GM20000 (cell line): ENCODE measurements at regions not wholly inside any gene's neighbourhood (a gene's known extent, or its start where the extent isn't known, plus 50 kb on each side); places are given as distances from the start of the nearest gene placed in this dataset.
"Not testable (repeated sequence)": the region's sequence is repeated elsewhere in the genome, so short reads cannot be mapped to it uniquely, and the experiment has no call there.

ENCODE experiments used
- DNase-seq: peaks from one replicate; pipeline ENCODE4 v3.0.0; 2012; ENCODE audit warnings: low spot score
- CTCF ChIP-seq: IDR thresholded peaks from 2 replicates; pipeline ENCODE4 v1.5.1; 2012; ENCODE audit warnings: mild to moderate bottlenecking, control low read depth; ENCODE audit errors: extremely low read depth, missing control alignments

DNA sequence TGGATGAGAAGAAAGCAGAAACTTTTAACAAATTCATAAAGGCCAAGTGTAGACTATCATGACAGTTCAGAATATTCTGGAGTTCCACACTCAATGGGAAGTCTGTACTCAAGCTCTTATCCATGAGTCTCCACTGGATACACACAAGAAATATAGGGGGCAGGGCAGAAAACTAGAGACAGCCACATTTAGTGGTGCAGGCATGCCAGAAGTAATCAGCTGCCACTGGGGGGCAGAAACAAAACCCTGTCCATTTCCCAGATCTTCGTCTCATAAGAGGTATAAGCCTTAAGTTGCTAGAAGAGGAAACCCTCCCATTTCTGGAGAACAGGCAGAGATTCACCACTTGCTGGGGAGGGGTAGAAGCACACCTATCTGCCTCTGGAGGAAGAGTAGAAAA lies 166.8 kb upstream of the GALNT2 start:
- TF ChIP-seq CTCF = no peak

GRCh38 chr1:229905031-229905545 lies 161.9 kb upstream of the GALNT2 start:
- no peak for DNase-seq
- no peak for TF ChIP-seq CTCF

More for the DNA sequence above, 166.8 kb upstream of the GALNT2 start:
- no peak for DNase-seq

DNA sequence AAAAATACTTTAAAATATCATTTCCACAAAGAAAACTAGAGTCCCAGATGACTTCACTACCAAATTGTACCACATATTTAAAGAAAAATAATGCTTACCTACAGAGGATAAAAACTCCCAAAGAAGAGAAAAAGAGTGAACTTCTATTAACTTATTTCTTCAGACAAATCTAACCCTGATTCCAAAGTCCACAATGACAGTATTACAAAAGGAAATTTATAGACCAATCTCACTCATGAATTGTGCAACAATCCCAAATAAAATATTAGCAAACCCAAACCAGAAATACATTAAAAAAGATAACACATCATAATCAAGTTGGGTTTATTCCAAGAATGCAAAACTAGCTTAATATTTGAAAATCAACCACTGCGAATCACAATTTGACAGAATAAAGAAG lies 161.4 kb upstream of the GALNT2 start:
- no peak for DNase-seq
- no peak for TF ChIP-seq CTCF

DNA sequence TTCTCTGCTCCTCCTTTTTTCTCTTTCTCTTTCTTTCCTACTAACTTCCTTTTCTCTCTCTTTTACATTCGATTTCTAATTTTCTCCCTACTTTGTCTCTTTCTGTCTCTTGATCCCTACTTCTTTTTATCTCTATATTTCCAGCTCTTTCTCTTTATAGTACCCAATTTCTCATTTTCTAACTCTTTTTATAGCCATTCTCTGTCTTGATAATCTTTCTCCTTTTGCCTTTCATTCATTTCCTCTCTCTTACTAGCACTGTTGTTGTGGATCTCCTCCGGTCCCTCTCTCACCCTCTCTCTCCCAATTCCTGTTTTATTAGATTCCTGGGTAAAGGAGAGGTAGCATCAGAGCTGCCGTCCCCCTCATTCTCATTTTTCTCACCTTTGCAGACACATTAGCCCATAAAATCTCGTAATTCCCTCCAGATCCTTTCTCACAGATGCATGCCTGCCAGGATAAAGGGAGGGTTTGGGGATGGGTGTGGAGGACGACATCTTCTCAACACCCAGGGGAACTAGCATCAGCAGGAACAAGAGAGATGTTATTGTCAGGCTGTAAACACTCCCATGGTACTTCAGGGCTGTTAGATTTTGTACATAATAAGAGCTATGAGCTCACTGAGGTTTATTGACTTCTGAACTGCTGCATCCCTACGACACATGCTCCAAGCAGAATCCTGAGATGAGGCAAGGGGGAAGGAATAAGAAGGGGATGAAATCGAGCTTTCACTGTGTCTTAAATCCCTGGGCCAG lies 159.0 kb upstream of the GALNT2 start:
- no peak for DNase-seq

GRCh38 chr1:229908689-229909088 lies 158.3 kb upstream of the GALNT2 start:
- TF ChIP-seq CTCF = no peak
- DNase-seq = no peak

More for the DNA sequence above, 159.0 kb upstream of the GALNT2 start:
- TF ChIP-seq CTCF = no peak

GRCh38 chr1:229913489-229913888 lies 153.5 kb upstream of the GALNT2 start:
- no peak for DNase-seq

GRCh38 chr1:229919488-229919887 lies 147.6 kb upstream of the GALNT2 start:
- not testable (repeated sequence) for DNase-seq

More at GRCh38 chr1:229913489-229913888, 153.5 kb upstream of the GALNT2 start:
- TF ChIP-seq CTCF = no peak

DNA sequence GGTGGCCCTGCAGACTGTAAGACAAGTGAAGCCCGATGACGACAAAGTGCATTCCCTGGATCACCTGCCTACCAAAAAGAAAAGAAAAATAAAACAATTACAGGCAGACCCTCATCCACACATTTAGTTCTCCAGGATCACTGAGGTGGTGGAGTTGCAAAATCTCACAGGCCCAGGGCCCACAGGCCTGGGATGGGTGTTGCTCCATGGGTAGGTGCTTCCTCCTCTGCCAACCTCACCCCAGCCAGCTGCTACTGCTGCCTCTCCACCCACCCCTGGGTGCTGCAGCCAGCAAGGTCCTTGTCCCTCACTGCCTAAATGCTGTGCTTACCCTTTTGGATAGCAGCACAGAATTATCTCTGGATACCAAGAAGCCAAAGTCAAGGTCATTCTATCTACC lies 146.4 kb upstream of the GALNT2 start:
- no peak for DNase-seq
- TF ChIP-seq CTCF = no peak
